GM20431 (cell line): ENCODE measurements at regions not wholly inside any gene's neighbourhood (a gene's known extent, or its start where the extent isn't known, plus 50 kb on each side); places are given as distances from the start of the nearest gene placed in this dataset.

Experiments used
- in situ Hi-C: fragments of 300-500 bp; cut with MseI, MboI; formaldehyde crosslinking; loops from one replicate; pipeline ENCODE4 v1.15.0; 2020; ENCODE audit warnings: low sequenced_read_pairs; ENCODE audit not compliant: unreplicated experiment

GRCh38 chr5:135250671-135251070 lies 148.4 kb downstream of the MACROH2A1 start:
- in situ Hi-C loops, result no loop called here

GRCh38 chr5:135249658-135250057 lies 149.4 kb downstream of the MACROH2A1 start:
- in situ Hi-C loops, result no loop called here

- in situ Hi-C loops, result no loop called here
Observed at GRCh38 chr5:135248801-135249231, 150.2 kb downstream of the MACROH2A1 start.

- in situ Hi-C loops, result no loop called here
Observed at GRCh38 chr5:135246923-135247795, 151.9 kb downstream of the MACROH2A1 start.

GRCh38 chr5:135246605-135246922 lies 152.5 kb downstream of the MACROH2A1 start:
- in situ Hi-C loops, result no loop called here

GRCh38 chr5:135245521-135246499 lies 153.2 kb downstream of the MACROH2A1 start:
- in situ Hi-C loops, result no loop called here

- in situ Hi-C loops, result no loop called here
Observed at GRCh38 chr5:135244620-135245021, 154.4 kb downstream of the MACROH2A1 start.

- in situ Hi-C loops, result no loop called here
Observed at GRCh38 chr5:135243556-135244285, 155.3 kb downstream of the MACROH2A1 start.

GRCh38 chr5:135242866-135243555 lies 156.0 kb downstream of the MACROH2A1 start:
- in situ Hi-C loops, result no loop called here

- in situ Hi-C loops, result no loop called here
Observed at GRCh38 chr5:135242021-135242865, 156.8 kb downstream of the MACROH2A1 start.

GRCh38 chr5:135241536-135241935 lies 157.5 kb downstream of the MACROH2A1 start:
- in situ Hi-C loops, result no loop called here

GRCh38 chr5:135240781-135241360 lies 158.2 kb downstream of the MACROH2A1 start:
- in situ Hi-C loops, result no loop called here

GRCh38 chr5:135240283-135240633 lies 158.8 kb downstream of the MACROH2A1 start:
- in situ Hi-C loops, result no loop called here

GRCh38 chr5:135239453-135240282 lies 159.4 kb downstream of the MACROH2A1 start:
- in situ Hi-C loops, result no loop called here

GRCh38 chr5:135238622-135239452 lies 160.2 kb downstream of the MACROH2A1 start:
- in situ Hi-C loops, result no loop called here

GRCh38 chr5:135237748-135238103 lies 161.3 kb downstream of the MACROH2A1 start:
- in situ Hi-C loops, result no loop called here
